NCI-H226 (cell line): ENCODE measurements at regions not wholly inside any gene's neighbourhood (a gene's known extent, or its start where the extent isn't known, plus 50 kb on each side); places are given as distances from the start of the nearest gene placed in this dataset.

Source experiments
- DNase-seq: peaks from one replicate; pipeline ENCODE4 v3.0.0-alpha.2; 2015

DNA sequence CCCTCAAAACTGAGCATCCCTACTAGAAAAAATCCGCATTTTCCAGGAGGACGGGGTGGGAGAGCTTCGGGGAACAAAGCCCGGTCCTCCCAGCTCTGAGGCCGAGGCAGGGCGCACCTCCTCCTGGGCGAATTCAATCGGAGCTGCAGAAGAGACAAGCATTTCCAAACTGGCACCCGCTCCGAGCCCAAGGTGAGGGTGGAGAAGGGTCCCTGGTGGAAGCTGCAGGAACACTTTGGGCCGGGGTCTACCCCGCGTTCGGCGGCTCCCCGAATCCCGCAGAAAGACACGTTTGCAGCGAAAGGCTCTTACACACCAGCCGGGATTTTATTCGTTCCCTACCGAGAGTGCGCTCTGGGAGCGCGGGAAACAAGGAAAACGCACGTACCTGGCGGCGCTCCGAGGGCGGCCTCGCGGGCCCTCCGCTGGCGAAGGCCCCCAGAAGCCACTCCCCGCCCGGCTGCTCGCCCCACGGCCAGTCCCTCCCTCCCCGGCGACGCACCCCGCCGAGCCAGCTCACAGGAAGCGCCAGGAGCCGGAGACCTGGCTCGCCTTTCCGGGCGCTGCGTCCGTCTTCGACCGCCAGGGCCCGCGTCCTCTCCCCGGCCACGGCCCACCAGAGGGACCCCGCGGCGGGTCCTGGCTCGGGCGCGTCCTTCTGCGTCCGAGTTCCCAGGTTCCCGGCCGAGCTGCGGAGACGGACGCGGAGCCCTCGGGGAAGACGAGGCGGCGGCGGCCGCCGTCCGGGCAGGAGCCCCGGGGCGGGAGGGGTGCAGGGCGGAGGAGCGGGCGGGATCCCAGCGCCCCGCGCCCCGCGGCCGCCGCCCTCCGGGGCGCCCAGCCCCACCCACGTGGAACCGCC, 49.8 kb upstream of the BAHCC1 start:
- DNase-seq, result peak; percentile 90
